ENCODE measurements at regions not wholly inside any gene's neighbourhood (a gene's known extent, or its start where the extent isn't known, plus 50 kb on each side); places are given as distances from the start of the nearest gene placed in this dataset.

- Histone ChIP-seq H3K27ac (replicated peaks) (no peak overlapping the region), H3K27me3 (ENCODE audit: low read depth) (no peaks in the 10 kb centered on the region), H3K4me1 (no peaks in the 10 kb centered on the region), H3K9me3 (replicated peaks) (no peaks in the 10 kb centered on the region), H3K36me3 (no peaks in the 10 kb centered on the region), H3K4me3 (no peak overlapping the region)
- intact Hi-C loops (cut with micrococcal nuclease) = no loop called here
- no peak for DNase-seq
- TF ChIP-seq CTCF (IDR thresholded peaks at IDR 0.05; ENCODE audit: borderline replicate concordance) = no peak
These were observed 1537.8 kb upstream of the PABPC4L start for GRCh38 chr4:135739354-135739753.

- no peak for TF ChIP-seq CTCF (IDR thresholded peaks at IDR 0.05; ENCODE audit: borderline replicate concordance)
- Histone ChIP-seq H3K9me3 (replicated peaks) (no peaks in the 10 kb centered on the region), H3K27ac (replicated peaks) (no peak overlapping the region), H3K36me3 (no peaks in the 10 kb centered on the region), H3K4me1 (no peaks in the 10 kb centered on the region), H3K4me3 (no peak overlapping the region), H3K27me3 (ENCODE audit: low read depth) (no peaks in the 10 kb centered on the region)
- no peak for DNase-seq
- intact Hi-C loops (cut with micrococcal nuclease) = no loop called here
These were observed 1533.9 kb upstream of the PABPC4L start for GRCh38 chr4:135735512-135735911.

GRCh38 chr4:135732448-135732847 is 1530.9 kb upstream of the PABPC4L start:
- DNase-seq = no peak
- no peak for TF ChIP-seq CTCF (IDR thresholded peaks at IDR 0.05; ENCODE audit: borderline replicate concordance)
- Histone ChIP-seq H3K4me3 (no peak overlapping the region), H3K9me3 (replicated peaks) (no peaks in the 10 kb centered on the region), H3K27ac (replicated peaks) (no peak overlapping the region), H3K4me1 (no peaks in the 10 kb centered on the region), H3K27me3 (ENCODE audit: low read depth) (no peaks in the 10 kb centered on the region), H3K36me3 (no peaks in the 10 kb centered on the region)
- intact Hi-C loops (cut with micrococcal nuclease) = no loop called here

- Histone ChIP-seq H3K9me3 (replicated peaks) (no peaks in the 10 kb centered on the region), H3K4me1 (no peaks in the 10 kb centered on the region), H3K36me3 (no peaks in the 10 kb centered on the region), H3K27ac (replicated peaks) (no peak overlapping the region), H3K4me3 (no peak overlapping the region), H3K27me3 (ENCODE audit: low read depth) (no peaks in the 10 kb centered on the region)
- intact Hi-C loops (cut with micrococcal nuclease) = no loop called here
- DNase-seq = no peak
- no peak for TF ChIP-seq CTCF (IDR thresholded peaks at IDR 0.05; ENCODE audit: borderline replicate concordance)
These were observed 1530.1 kb upstream of the PABPC4L start for GRCh38 chr4:135731682-135732081.

- DNase-seq = no peak
These were observed 1522.8 kb upstream of the PABPC4L start for GRCh38 chr4:135724421-135724820.

More at GRCh38 chr4:135724421-135724820, 1522.8 kb upstream of the PABPC4L start:
- no peak overlapping the region for H3K4me3 ChIP-seq
- no peak overlapping the region for H3K27ac ChIP-seq (replicated peaks)
- H3K36me3 ChIP-seq = no peaks in the 10 kb centered on the region
- no peaks in the 10 kb centered on the region for H3K9me3 ChIP-seq (replicated peaks)
- TF ChIP-seq CTCF (IDR thresholded peaks at IDR 0.05; ENCODE audit: borderline replicate concordance) = no peak
- intact Hi-C loops (cut with micrococcal nuclease) = no loop called here
- H3K4me1 ChIP-seq = no peaks in the 10 kb centered on the region
- H3K27me3 ChIP-seq (ENCODE audit: low read depth) = no peaks in the 10 kb centered on the region
